ENCODE measurements at regions not wholly inside any gene's neighbourhood (a gene's known extent, or its start where the extent isn't known, plus 50 kb on each side); places are given as distances from the start of the nearest gene placed in this dataset.

GRCh38 chr12:75846102-75846501 is 185.5 kb downstream of the PHLDA1 start:
- DNase-seq: no peak
- H3K27me3 Mint-ChIP-seq (ENCODE audit: insufficient read depth, unreplicated experiment): no peaks in the 10 kb centered on the region
- no peaks in the 10 kb centered on the region for H3K36me3 Mint-ChIP-seq (ENCODE audit: insufficient read depth, unreplicated experiment)
- no TSS peak for BruUV-seq (replicated peaks)
- H3K4me1 Mint-ChIP-seq (ENCODE audit: low read depth, unreplicated experiment): peaks cover 22% of the 10 kb centered on the region
- ChIA-PET CTCF (no interaction called here), POLR2A (no interaction called here)
- H3K4me1 ChIP-seq: no peaks in the 10 kb centered on the region
- no peak overlapping the region for H3K4me3 ChIP-seq (ENCODE audit: low read depth, low read length)
- no peak overlapping the region for H3K4me3 Mint-ChIP-seq (ENCODE audit: unreplicated experiment)
- no peaks in the 10 kb centered on the region for H3K27me3 ChIP-seq (replicated peaks; ENCODE audit: control insufficient read depth, insufficient read depth, low read length)
- H3K36me3 ChIP-seq (ENCODE audit: control insufficient read depth, insufficient read depth, low read length): no peaks in the 10 kb centered on the region
- H3K27ac Mint-ChIP-seq (ENCODE audit: unreplicated experiment): no peak overlapping the region
- intact Hi-C loops (cut with micrococcal nuclease; ENCODE audit: unreplicated experiment): no loop called here
- TF ChIP-seq, protein P1, sequence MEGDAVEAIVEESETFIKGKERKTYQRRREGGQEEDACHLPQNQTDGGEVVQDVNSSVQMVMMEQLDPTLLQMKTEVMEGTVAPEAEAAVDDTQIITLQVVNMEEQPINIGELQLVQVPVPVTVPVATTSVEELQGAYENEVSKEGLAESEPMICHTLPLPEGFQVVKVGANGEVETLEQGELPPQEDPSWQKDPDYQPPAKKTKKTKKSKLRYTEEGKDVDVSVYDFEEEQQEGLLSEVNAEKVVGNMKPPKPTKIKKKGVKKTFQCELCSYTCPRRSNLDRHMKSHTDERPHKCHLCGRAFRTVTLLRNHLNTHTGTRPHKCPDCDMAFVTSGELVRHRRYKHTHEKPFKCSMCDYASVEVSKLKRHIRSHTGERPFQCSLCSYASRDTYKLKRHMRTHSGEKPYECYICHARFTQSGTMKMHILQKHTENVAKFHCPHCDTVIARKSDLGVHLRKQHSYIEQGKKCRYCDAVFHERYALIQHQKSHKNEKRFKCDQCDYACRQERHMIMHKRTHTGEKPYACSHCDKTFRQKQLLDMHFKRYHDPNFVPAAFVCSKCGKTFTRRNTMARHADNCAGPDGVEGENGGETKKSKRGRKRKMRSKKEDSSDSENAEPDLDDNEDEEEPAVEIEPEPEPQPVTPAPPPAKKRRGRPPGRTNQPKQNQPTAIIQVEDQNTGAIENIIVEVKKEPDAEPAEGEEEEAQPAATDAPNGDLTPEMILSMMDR (IDR thresholded peaks at IDR 0.05; ENCODE audit: insufficient read depth in 1 of 2, low read depth in 1 of 2, low read length in 1 of 2, severe bottlenecking in 1 of 2, unreplicated experiment in 1 of 2): no peak
- H3K9me3 ChIP-seq: 0 out of 2 replicates have a peak, but pooled peaks cover 4% of the 10 kb centered on the region
- peaks cover 27% of the 10 kb centered on the region for H3K9me3 Mint-ChIP-seq (ENCODE audit: unreplicated experiment)

DNA sequence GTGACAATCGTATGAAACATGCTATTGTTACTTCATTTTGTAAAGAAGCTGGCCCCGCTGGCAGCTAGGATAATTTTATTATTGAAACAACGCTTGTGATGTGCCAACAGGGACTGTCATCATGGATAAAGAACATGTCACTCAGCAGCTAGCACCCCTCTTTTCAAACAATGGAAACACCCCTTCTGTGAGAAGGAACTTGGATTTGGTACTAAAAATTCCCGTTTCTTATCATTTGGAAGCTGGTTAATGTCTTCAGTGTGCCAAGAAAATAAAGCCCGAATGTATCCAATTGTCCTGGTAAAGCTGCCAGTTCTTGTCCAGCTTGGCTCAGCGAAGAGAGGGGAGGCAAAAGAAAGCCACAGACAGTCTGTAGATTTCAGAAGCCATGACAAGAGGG is 186.6 kb downstream of the PHLDA1 start:
- H3K4me1 ChIP-seq: 0 out of 2 replicates have a peak, but pooled peaks cover 3% of the 10 kb centered on the region
- H3K27me3 Mint-ChIP-seq (ENCODE audit: insufficient read depth, unreplicated experiment): no peaks in the 10 kb centered on the region
- intact Hi-C loops (cut with micrococcal nuclease; ENCODE audit: unreplicated experiment): loop anchor here (1.0 kb wide), 1 partner anchor 47 kb away; no protein-coding TSS in a partner anchor

GRCh38 chr12:75844049-75844770 is 187.4 kb downstream of the PHLDA1 start:
- H3K4me3 ChIP-seq (ENCODE audit: low read depth, low read length): no peak overlapping the region
- Mint-ChIP-seq H3K9me3 (ENCODE audit: unreplicated experiment) (peaks cover 27% of the 10 kb centered on the region), H3K27me3 (ENCODE audit: insufficient read depth, unreplicated experiment) (no peaks in the 10 kb centered on the region), H3K36me3 (ENCODE audit: insufficient read depth, unreplicated experiment) (no peaks in the 10 kb centered on the region), H3K4me1 (ENCODE audit: low read depth, unreplicated experiment) (peaks cover 15% of the 10 kb centered on the region), H3K27ac (ENCODE audit: unreplicated experiment) (no peak overlapping the region), H3K4me3 (ENCODE audit: unreplicated experiment) (no peak overlapping the region)
- POLR2A ChIA-PET: no interaction called here
- 0 out of 2 replicates have a peak, but pooled peaks cover 4% of the 10 kb centered on the region for H3K9me3 ChIP-seq
- no TSS peak for BruUV-seq (replicated peaks)
- intact Hi-C loops (cut with micrococcal nuclease; ENCODE audit: unreplicated experiment): loop anchor here (1.0 kb wide), 1 partner anchor 48 kb away; no protein-coding TSS in a partner anchor
- no peaks in the 10 kb centered on the region for H3K27me3 ChIP-seq (replicated peaks; ENCODE audit: control insufficient read depth, insufficient read depth, low read length)
- TF ChIP-seq, protein P1 (IDR thresholded peaks at IDR 0.05; ENCODE audit: insufficient read depth in 1 of 2, low read depth in 1 of 2, low read length in 1 of 2, severe bottlenecking in 1 of 2, unreplicated experiment in 1 of 2): no peak
- no peaks in the 10 kb centered on the region for H3K36me3 ChIP-seq (ENCODE audit: control insufficient read depth, insufficient read depth, low read length)
- 0 out of 2 replicates have a peak, but pooled peaks cover 3% of the 10 kb centered on the region for H3K4me1 ChIP-seq
- CTCF ChIA-PET: no interaction called here
- DNase-seq: no peak

More for the DNA sequence above, 186.6 kb downstream of the PHLDA1 start:
- BruUV-seq (replicated peaks): no TSS peak
- H3K9me3 ChIP-seq: 0 out of 2 replicates have a peak, but pooled peaks cover 4% of the 10 kb centered on the region
- TF ChIP-seq, protein P1 (IDR thresholded peaks at IDR 0.05; ENCODE audit: insufficient read depth in 1 of 2, low read depth in 1 of 2, low read length in 1 of 2, severe bottlenecking in 1 of 2, unreplicated experiment in 1 of 2): no peak
- no peak overlapping the region for H3K27ac Mint-ChIP-seq (ENCODE audit: unreplicated experiment)
- peaks cover 15% of the 10 kb centered on the region for H3K4me1 Mint-ChIP-seq (ENCODE audit: low read depth, unreplicated experiment)
- H3K36me3 ChIP-seq (ENCODE audit: control insufficient read depth, insufficient read depth, low read length): no peaks in the 10 kb centered on the region
- H3K36me3 Mint-ChIP-seq (ENCODE audit: insufficient read depth, unreplicated experiment): no peaks in the 10 kb centered on the region
- DNase-seq: no peak
- ChIA-PET POLR2A (no interaction called here), CTCF (no interaction called here)
- H3K4me3 ChIP-seq (ENCODE audit: low read depth, low read length): no peak overlapping the region
- H3K9me3 Mint-ChIP-seq (ENCODE audit: unreplicated experiment): peaks cover 27% of the 10 kb centered on the region
- no peaks in the 10 kb centered on the region for H3K27me3 ChIP-seq (replicated peaks; ENCODE audit: control insufficient read depth, insufficient read depth, low read length)
- no peak overlapping the region for H3K4me3 Mint-ChIP-seq (ENCODE audit: unreplicated experiment)
